OCI-LY3 (cell line): ENCODE measurements at regions not wholly inside any gene's neighbourhood (a gene's known extent, or its start where the extent isn't known, plus 50 kb on each side); places are given as distances from the start of the nearest gene placed in this dataset.

Source experiments
- EZH2phosphoT487 ChIP-seq: fragments of 200-600 bp; shearing (Covaris generic); IDR thresholded peaks from 2 replicates; pipeline ENCODE4 v1.6.1; 2018; ENCODE audit warnings: antibody characterized with exemption, mixed run types, low read depth
- TF ChIP-seq, protein P1 (sequence below): fragments of 200-600, 300-600 bp; sonication (generic); IDR thresholded peaks from 2 replicates; pipeline ENCODE4 v1.5.1; 2014; ENCODE audit warnings: antibody characterized with exemption, low read length, low read depth

DNA sequence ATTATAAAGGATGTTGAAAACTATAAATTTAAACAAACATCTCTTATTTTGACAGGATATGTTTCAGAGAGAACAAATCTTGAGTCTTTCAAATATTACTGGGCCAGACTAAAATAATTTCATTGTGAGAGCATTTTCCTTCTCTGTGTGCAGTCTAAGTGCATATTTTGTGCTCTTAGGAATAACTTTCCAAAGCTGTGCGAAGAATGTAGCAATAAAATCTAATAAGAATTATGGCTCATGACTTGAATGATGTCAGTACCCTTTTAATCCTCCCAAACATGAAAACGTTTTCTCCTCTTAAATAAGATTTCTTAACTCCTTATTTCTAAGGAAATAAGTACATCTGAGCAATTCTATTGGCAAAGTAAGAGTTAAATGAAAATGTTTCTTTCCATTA is 76.2 kb upstream of the EFEMP1 start:
- TF ChIP-seq, protein P1, sequence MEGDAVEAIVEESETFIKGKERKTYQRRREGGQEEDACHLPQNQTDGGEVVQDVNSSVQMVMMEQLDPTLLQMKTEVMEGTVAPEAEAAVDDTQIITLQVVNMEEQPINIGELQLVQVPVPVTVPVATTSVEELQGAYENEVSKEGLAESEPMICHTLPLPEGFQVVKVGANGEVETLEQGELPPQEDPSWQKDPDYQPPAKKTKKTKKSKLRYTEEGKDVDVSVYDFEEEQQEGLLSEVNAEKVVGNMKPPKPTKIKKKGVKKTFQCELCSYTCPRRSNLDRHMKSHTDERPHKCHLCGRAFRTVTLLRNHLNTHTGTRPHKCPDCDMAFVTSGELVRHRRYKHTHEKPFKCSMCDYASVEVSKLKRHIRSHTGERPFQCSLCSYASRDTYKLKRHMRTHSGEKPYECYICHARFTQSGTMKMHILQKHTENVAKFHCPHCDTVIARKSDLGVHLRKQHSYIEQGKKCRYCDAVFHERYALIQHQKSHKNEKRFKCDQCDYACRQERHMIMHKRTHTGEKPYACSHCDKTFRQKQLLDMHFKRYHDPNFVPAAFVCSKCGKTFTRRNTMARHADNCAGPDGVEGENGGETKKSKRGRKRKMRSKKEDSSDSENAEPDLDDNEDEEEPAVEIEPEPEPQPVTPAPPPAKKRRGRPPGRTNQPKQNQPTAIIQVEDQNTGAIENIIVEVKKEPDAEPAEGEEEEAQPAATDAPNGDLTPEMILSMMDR = no peak
- TF ChIP-seq EZH2phosphoT487 = no peak
